HG02885 (cell line): ENCODE measurements at regions not wholly inside any gene's neighbourhood (a gene's known extent, or its start where the extent isn't known, plus 50 kb on each side); places are given as distances from the start of the nearest gene placed in this dataset.

Experiments used
- ATAC-seq: cut with Tn5 transposase; IDR thresholded peaks from one replicate; pipeline ENCODE4 v1.9.1; 2021; ENCODE audit warnings: mild to moderate bottlenecking; ENCODE audit not compliant: unreplicated experiment, poor library complexity

DNA sequence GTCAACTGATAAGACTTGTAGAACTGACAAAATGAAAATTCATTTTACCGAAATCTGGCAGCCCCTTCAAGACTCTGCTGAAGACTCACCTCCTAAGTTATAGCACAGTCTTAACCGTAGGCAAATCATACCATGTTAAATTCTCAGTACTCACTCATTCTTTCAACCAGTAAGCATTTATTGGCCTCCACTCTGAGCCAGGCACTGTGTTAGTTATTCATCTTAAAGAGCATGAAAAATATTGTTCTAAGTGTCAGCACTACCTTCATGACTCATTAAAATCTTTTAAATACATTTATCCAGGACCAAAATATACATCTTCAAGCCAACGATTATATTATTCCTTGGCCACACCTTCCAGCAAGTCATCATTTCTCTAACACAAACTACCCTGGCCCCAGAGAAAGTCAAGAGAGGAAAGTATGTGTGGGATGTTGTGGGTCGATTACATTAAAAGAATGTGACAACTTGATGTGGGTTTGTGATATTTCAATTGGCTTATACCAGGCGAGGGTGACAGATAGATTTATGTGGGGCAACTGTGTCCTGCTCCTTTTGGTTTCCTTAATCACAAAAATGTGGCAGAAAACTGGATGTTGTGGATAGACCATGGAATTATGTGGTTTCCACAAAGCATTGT, 55.0 kb downstream of the TMEM30B start:
- ATAC-seq, result no peak

DNA sequence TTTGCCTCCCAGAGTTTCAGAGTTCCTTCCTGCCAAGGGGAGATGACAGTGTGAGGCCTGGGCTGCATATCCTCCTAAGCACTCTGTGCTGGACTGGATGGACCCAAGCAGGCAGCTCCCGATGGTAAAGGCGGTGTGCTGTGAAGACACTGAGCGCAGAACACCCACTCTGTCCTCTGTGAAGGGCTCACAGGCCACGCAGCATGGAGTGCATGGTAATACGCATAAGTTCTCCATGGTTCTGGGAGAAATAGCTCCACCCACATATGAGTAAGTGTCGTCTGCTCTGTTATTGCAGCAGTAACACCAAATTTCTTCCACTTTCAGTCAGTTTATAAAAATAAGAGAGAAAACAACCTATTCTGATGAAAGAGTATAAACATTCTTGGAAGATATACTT, 55.8 kb downstream of the TMEM30B start:
- ATAC-seq, result no peak

DNA sequence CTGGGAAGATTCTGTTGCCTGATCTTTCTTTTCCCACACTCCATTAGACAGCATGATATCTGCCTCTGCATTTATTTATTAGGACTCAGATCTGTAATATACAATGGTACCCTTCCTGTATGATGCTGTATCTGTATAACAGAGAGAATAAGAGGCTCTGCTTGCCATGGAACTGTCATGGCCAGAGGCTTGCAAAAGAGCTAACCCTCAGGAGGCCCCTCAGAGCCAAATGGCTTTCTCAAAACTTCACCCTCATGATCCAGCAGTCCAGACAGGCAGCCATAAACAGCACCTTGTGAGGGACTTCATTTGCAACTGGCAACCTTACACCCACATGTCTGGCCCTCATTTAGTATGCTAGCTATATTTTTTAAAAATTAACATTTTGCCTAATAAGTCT, 57.6 kb downstream of the TMEM30B start:
- ATAC-seq, result no peak

DNA sequence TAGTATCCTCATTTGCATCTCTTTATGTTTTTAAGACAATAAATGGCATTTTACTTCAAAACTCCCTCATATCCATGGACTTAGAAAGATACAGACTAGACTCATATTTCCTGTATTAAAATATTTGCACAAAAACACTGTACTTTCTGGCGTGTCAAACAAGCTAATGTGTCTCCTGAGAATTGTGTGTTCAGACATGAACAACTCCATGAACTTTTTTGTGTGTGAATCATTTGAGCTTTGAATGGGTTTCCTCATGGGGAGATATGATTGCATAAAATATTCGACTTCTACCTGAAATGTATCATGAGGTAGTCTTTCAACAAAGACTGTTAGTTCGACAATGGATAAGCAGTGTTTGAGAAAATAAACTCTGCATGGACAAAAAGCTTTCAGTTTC, 58.8 kb downstream of the TMEM30B start:
- no peak for ATAC-seq

DNA sequence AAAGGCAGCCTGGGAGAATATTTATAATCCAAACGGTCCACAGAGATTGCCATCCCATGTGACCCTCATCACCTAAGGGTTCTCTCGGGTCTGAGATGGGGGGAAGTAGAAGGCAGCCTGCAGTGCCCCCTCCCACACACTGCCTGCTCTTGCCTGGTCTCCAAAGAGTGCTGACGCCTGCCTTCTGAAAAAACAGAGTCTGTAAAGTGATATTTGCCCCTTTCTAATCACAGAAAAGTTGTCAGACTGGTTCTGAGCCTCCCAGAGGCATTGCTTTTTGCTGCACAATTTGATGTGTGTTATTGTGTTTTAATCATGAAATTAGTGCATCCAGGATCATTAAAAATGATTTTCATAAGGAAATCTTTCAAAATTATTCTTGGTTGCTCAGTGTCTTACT, 59.2 kb downstream of the TMEM30B start:
- ATAC-seq, result no peak

DNA sequence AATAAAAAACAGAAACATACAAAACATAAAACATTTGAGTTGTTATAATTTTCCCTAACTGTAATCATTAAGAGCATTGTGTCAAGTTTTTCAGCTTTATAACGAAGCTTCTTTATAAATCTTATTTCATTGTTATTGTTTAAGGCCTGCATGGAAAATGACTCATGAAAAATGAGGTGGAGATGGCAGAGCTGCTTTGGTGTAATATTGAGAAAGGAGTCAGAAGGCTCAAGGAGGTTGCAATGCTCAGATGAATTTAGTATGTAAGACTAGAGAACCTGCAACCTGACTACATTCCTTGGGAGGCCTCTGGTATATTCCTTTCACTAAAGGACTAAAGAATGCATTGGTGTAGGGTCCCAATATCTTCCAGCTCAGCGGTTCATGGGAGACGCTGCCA, 61.5 kb downstream of the TMEM30B start:
- no peak for ATAC-seq

DNA sequence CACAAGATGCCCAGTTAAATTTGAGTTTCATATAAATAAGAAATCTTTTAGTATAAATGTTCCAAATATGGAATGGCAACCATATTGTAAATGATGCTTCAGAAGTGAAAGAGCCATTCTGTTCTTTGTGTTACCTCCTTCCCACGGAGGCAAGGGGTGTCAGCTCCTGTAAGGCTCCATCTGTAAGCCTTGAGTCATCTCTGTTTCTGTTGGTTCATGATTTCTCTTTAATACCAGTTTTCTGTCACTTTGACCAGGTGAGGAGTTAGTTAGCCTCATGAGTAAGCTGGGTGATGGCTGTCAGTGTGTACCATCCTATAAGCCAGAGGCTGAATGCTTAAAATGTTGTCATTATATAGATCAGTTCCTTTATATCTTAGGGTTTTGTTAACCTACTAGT, 61.9 kb downstream of the TMEM30B start:
- no peak for ATAC-seq

DNA sequence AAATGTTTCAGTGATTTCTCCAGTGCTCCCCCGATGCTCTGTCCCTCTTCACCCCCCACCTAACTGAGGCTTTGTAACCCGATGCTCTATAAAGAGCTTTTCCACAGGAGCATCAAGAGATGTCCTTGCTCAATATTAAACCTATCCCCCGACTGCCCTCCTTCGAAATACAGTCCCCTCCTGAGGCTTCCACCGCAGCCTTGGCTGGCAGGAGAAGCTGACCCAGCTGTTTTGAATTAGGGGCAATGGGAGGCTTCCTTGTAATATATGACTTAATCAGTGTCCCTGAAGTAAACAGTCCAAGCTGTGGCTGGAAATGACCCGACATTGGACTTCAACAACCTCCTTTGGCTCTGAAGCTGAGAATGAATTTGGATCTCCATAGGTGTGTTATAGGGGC, 62.4 kb downstream of the TMEM30B start:
- no peak for ATAC-seq

DNA sequence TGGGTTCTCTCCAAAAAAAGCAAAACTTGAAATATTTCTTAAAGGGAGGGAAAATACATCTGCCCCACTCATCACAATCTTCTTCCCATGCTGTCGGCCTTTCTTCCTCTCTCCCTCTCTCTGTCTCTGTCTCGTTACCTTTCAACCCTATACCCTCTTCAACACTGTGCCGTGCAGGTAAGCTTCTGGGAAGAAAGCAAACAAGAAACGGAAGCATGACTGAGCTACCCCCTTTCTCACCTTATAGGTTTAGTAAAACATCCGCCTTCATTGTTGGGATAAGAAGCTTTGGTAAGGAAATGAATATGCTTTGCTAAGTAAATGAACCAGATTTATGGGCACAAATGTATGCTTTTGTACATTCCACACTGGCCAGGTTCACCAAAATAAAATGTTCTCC, 63.0 kb downstream of the TMEM30B start:
- ATAC-seq, result no peak

DNA sequence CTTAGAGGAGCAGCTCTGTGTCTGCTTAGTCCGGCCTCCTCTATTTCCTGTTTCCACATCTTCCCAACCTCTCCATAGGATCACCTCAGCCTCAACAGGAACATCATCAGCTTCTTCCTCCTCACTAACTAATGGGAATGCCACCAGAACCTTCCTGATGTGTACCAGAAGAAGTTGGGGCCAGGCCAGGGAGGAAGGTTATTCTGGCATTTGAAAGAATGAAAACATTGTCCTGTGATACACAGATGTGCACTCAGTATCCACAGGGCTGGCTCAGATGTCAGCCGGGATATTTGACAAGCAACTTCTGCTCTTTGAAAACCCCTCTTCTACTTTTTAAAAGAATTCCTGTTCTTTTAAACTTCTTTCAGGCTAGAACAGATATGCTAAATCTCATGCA, 63.6 kb downstream of the TMEM30B start:
- no peak for ATAC-seq

DNA sequence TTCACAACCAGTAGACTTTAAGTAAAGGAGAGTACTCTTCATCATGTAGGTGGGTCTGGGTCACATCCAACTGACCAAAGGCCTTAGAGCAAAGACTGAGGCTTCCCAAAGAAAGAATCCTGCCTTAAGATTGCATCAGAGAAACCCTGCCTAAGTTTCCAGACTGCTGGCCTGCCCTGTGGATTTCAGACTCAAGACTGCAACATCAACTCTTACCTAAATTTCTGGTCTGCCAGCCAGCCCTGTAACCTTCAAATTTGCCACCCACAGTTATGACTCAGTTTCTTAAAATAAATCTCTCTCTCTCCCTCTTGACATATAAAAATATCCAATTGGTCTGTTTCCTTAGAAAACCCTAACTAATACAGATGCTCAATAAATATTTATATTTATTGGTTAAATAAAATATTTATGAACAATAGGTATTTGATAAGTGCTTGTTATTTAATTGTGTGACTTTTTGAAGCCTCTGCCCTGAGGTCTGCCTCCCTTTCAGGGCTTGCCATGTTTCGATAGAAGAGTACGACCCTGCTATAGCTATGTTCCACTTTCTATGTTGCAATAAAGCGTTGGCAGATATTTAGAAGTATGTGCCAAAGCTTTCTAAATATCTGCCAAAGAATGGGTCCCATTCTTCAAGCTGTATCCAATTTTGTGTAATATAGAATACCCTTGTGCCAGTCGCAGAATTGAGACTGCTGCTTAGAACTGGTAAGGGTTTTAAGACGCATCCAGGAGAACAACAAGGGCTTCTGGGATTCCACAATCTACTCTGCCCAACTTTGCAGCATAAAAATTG, 65.7 kb downstream of the TMEM30B start:
- ATAC-seq, result no peak

DNA sequence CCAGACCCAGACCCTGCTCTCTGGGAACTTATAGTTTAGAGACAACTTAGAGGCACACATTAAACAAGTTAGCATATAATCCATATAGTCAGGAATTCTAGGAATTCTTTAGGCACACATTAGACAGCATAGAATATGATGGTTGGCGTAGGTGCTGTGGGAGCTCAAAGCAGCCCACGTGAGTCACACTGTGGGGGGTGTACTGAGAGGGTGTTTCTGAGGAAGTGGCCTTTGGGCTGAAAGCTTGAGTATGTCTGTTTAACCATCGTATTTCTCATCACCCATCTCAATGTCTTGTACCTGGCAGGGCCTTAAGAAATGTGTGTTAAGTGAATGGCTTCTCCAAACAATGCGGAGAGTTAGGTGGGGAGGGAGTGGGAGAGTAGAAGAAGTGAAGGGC, 67.2 kb downstream of the TMEM30B start:
- ATAC-seq, result no peak

DNA sequence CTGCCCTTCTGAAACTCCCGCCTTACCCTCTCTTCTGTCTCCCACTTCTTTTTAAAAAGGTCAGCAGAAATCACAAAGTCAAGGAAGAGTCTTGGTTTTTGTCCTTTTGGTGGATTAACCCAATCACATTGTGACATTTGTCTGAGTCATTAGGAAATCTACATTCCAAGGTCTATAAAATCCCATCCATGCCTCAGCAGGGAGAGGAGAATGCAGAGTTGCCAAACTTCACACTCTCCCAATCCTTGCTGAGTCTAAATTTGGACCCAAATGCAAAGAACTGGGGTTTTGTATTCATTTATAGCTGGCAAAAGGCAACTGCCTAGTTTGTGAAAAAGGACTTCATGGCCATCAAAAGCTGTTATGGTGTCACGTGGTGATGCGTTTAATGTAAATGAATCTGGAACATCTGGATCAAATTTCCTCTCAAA, 67.9 kb downstream of the TMEM30B start:
- ATAC-seq, result no peak

DNA sequence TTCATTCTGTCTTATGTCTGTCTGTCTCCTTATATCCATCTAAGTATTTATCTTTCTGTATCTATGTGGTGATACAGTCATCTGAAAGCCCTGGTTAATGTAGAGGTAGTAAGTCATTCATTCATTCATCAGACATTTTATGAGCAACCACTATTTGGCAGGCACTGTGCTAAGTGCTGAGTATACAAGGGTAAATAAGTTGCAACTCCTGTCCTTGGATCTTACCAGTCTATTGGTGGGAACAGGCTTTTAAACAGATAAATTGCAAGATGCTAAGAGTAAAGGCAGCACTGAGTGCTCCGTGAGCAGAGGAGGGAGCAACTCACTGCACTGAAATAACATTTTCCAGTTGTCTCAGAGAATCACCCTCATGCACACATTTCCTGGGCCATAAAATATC, 68.6 kb downstream of the TMEM30B start:
- no peak for ATAC-seq

DNA sequence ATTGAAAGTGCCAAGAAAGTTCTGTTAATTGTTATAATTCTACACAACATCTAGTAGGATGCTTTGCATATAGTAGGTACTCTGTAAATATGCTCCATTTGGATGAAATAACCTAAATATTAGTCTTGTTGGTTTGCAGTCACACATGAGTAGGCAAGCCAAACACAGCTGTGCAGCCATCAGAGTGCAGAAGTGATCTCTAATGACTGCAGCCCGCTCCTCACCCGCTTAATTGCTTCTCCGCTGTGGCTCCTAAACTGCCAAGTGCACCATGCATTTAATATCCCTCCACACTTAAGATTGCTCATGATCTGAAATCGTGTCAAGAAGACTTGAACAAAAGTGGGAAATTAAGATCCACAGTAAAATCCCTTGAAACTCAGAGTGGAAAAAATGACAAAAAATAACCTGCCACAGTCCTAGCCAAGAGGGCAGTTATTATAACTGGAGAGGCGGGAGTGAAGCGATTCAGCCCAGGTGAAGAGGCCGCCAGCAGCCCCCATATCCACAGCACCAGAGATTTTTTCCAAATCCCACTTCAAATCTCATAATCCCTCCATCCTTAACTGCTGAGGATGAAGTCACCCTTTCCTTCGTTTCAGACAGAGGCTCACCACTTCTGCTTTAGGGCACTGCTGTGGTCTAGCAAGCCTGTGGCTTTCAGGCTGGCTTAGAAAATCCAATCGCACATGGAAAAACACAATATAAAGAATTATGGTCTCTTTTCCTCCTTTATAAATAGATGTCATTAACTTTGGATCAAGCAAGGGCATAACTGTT, 69.5 kb downstream of the TMEM30B start:
- ATAC-seq, result no peak

DNA sequence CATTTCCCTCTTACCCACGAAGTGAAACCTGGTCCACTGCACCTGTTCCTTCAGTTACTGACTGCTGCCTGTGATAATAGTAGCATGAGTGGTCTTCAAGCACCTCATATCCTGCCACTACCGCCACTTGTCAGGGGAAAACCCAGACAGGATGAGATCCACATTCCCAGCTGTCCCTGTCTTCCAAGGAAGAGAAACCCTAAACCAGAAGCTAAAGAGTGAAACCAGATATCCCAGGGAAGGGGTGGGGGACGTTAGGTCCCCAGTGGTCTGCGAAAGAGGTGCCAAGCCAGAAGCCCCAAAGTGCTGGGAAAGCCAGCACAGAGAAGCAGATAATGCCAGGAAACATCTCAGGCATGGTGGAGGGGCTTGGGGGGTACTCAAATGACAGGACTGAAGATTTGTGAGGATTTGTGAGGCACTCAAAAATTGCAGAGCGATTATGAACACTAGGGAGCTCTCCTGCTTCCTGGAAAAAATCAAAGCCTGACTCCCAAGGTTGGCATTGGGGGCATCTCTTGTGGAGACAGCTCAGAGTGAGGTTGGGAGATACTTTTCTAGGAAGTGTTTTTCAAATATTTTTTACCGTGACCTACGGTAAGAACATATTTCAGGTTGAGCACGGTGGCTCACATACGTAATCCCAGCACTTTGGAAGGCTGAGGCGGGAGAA, 77.9 kb downstream of the TMEM30B start:
- ATAC-seq, result no peak

DNA sequence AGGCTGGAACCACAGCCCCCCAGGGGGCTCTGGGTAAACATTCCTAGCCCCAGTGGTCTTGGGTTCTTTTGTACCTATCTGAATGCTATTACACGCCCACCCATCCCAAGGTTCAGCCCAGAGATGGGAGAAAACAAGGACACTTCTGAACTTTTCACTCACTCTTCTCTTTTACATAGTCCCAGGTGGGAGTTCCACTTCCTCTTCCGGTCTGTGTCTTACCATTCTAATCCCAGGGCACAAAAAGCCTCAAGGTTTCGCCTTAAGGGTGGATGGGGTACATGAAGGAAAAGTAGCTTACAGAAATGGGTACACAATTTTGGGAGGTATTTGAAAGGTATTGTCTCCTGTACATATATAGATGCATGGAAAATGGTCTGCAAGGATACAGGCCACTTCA, 79.0 kb downstream of the TMEM30B start:
- no peak for ATAC-seq

DNA sequence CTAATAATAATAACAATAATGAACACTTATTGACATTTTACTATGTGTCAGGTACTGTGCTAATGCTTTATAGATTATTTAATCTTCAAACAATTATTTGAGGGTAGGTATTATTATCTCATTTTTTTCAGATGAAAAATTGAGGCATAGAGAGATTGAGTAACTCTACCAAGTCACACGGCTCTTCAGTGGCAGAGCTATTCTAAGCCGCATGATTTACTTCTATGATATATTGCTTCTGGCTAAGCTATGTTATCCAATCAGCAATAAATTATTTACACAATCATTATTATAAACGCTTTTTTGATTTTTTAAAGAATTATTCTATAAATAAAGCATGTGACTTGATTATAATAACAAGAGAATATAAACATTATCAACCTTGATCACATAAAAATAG, 80.0 kb downstream of the TMEM30B start:
- ATAC-seq, result no peak

DNA sequence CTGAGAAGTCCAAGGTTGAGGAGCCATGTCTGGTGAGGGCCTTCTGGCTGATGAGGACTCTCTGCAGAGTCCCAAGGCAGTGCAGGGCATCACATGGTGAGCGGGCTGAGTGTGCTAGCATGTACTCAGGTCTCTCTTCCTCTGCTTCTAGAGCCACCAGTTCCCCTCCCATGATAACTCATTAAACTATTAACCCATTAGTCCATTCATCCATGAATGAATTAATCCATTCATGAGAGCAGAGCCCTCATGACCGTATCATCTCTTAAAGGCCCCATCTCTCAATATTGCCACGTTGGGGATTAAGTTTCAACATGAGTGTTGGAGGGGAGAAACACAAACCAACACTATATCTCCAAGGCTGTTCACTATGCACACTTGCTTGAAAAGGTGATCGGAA, 83.7 kb downstream of the TMEM30B start:
- no peak for ATAC-seq

DNA sequence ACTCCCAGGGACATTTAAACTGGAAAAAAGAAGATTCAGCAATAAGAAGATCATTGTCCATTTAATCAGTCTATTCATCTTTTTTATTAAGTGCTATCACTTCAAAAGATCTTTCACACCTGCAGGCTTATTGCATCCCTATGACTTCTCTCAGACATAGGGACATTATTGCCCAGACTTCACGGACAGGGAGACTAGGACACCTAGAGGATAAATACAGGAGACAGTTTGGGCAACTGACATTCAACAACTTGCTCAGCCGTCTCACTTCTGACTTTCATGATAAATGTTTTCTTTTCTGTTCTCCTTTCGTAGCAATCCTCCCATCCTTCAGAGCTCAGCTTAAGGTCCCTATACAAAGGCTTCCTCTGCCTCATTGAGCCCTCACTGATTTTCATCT, 84.3 kb downstream of the TMEM30B start:
- no peak for ATAC-seq

DNA sequence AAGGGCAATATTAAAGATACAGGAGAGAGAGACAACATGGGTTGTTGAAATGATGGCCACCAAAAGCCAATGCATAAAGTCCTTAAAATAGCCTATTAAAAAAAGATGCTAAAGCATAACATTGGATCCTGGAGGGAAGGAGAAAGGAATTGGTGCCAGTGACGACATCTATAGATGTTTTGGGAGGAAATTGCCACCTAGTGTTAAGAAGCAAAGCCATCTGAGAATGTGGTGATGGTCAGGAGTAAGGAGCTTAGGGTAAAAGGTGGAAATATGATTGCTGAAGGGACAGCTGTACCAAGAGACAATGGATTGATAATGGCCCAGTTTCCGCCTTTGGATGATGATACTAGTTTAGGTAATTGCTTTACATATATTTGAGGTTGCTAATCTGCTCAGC, 85.1 kb downstream of the TMEM30B start:
- no peak for ATAC-seq
